Keratinocyte (primary cell): ENCODE measurements at regions not wholly inside any gene's neighbourhood (a gene's known extent, or its start where the extent isn't known, plus 50 kb on each side); places are given as distances from the start of the nearest gene placed in this dataset.

Experiments
- EZH2 ChIP-seq: IDR thresholded peaks from one replicate; pipeline ENCODE4 v1.6.1; 2012; ENCODE audit warnings: inconsistent platforms, mild to moderate bottlenecking, low read length, moderate library complexity
- TF ChIP-seq, protein P1 (sequence below), 3 experiments: IDR thresholded peaks in 1 of 3; conservative IDR thresholded peaks in 1 of 3; optimal IDR thresholded peaks in 1 of 3; 2 replicates in 2 of 3; 3 replicates in 1 of 3; pipeline versions ENCODE3 to v1.5.1; 2011; ENCODE audit warnings: low read length in 3 of 3, mild to moderate bottlenecking in 3 of 3, moderate library complexity in 2 of 3, control low read depth in 1 of 3, inconsistent platforms in 1 of 3; ENCODE audit not compliant: insufficient read depth in 2 of 3; ENCODE audit errors: extremely low read depth in 1 of 3

DNA sequence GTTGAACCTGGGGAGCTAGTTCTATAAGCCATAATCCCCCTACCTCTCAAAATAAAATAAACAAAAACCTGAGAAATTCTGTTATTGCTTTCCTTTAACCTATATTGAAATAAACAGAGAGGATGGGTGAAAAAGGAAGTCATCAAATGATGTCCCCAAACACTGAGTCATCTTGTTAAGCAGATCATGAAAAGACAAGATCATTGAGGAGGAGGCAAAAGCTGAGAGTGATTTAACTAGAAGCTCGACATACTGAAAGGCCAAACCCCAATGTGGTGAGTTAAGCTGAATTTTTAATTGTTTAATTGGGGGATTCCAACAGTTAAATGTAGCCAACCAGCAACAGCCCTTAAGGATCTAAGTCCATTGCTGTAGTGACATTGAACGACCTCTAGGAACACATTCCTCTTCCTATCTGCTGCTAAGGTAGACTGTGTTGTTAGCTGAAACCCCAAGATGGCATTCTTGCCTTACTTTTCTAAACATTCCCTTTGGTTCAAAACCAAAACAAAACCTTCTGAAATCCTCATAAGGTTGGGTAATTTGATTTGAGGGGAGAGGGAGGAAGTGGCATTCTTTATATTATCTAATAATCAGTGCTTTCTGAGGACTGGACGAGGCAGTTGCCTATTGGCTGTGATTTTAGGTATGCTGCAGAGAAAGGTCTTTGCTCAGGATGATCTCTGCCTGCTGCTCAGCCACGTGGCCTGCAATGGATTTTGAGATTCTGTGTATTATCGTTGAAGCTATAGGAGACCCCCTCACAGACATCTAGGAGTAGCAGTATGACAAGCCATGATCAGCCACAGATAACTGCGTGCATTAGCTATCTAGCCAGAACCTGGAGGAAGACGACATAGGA, 62.7 kb upstream of the BNIP2 start:
- TF ChIP-seq, protein P1, sequence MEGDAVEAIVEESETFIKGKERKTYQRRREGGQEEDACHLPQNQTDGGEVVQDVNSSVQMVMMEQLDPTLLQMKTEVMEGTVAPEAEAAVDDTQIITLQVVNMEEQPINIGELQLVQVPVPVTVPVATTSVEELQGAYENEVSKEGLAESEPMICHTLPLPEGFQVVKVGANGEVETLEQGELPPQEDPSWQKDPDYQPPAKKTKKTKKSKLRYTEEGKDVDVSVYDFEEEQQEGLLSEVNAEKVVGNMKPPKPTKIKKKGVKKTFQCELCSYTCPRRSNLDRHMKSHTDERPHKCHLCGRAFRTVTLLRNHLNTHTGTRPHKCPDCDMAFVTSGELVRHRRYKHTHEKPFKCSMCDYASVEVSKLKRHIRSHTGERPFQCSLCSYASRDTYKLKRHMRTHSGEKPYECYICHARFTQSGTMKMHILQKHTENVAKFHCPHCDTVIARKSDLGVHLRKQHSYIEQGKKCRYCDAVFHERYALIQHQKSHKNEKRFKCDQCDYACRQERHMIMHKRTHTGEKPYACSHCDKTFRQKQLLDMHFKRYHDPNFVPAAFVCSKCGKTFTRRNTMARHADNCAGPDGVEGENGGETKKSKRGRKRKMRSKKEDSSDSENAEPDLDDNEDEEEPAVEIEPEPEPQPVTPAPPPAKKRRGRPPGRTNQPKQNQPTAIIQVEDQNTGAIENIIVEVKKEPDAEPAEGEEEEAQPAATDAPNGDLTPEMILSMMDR (optimal IDR thresholded peaks at IDR 0.05 in 1 of 3, IDR thresholded peaks at IDR 0.05 in 1 of 3, conservative IDR thresholded peaks at IDR 0.05 in 1 of 3; ENCODE audit: extremely low read depth in 1 of 3, insufficient read depth in 2 of 3, low read length in 3 of 3) = peak; percentile 44 to 70 (median 67)
- TF ChIP-seq EZH2 = no peak
